Activated CD4-positive, alpha-beta T cell treated with anti-CD3 and anti-CD28 coated beads, Interleukin-10, Interleukin-2, amounts not matched to agents 100 ng/mL and 50 ng/mL, durations not matched to agents 16 hours and 8 hours (primary cell): ENCODE measurements at regions not wholly inside any gene's neighbourhood (a gene's known extent, or its start where the extent isn't known, plus 50 kb on each side); places are given as distances from the start of the nearest gene placed in this dataset.
"Not testable (repeated sequence)": the region's sequence is repeated elsewhere in the genome, so short reads cannot be mapped to it uniquely, and the experiment has no call there.

Source experiments
- DNase-seq: peaks from one replicate; pipeline ENCODE4 v3.0.0-alpha.2; 2020

GRCh38 chr11:57920971-57921370, 102.7 kb upstream of the OR9Q1 start:
- no peak for DNase-seq

- DNase-seq, result no peak
Measured at GRCh38 chr11:57932105-57932504, 91.6 kb upstream of the OR9Q1 start.

GRCh38 chr11:57935402-57936049, 88.2 kb upstream of the OR9Q1 start:
- no peak for DNase-seq

GRCh38 chr11:57936050-57936418, 87.6 kb upstream of the OR9Q1 start:
- no peak for DNase-seq

- DNase-seq, result no peak
Measured at GRCh38 chr11:57937431-57937830, 86.2 kb upstream of the OR9Q1 start.

- no peak for DNase-seq
Measured at GRCh38 chr11:57938351-57938750, 85.3 kb upstream of the OR9Q1 start.

- no peak for DNase-seq
Measured at GRCh38 chr11:57940044-57940756, 83.5 kb upstream of the OR9Q1 start.

- DNase-seq, result no peak
Measured at GRCh38 chr11:57941875-57942274, 81.8 kb upstream of the OR9Q1 start.

GRCh38 chr11:57942808-57943207, 80.9 kb upstream of the OR9Q1 start:
- no peak for DNase-seq

- not testable (repeated sequence) for DNase-seq
Measured at GRCh38 chr11:57943766-57944165, 79.9 kb upstream of the OR9Q1 start.

GRCh38 chr11:57946628-57947027, 77.1 kb upstream of the OR9Q1 start:
- DNase-seq, result no peak

GRCh38 chr11:57964660-57965059, 59.0 kb upstream of the OR9Q1 start:
- DNase-seq, result no peak

GRCh38 chr11:57971272-57972012, 52.2 kb upstream of the OR9Q1 start:
- no peak for DNase-seq

GRCh38 chr11:57972013-57972367, 51.7 kb upstream of the OR9Q1 start:
- no peak for DNase-seq
